Trophoblast cell (in vitro differentiated cells and primary cell): ENCODE measurements at regions not wholly inside any gene's neighbourhood (a gene's known extent, or its start where the extent isn't known, plus 50 kb on each side); places are given as distances from the start of the nearest gene placed in this dataset.

Source experiments
- DNase-seq, 2 donors: peaks; one replicate each; pipeline ENCODE4 v3.0.0-alpha.2; 2016
- H2AFZ ChIP-seq: 2 replicates; pipeline ENCODE4 v1.6.1; 2013; ENCODE audit warnings: low read length, moderate library complexity, mild to moderate bottlenecking; ENCODE audit not compliant: insufficient read depth, poor library complexity
- H2AK5ac ChIP-seq: 2 replicates; pipeline ENCODE4 v1.6.1; 2013; ENCODE audit warnings: mild to moderate bottlenecking, low read length
- H2BK120ac ChIP-seq: 2 replicates; pipeline ENCODE4 v1.6.1; 2013; ENCODE audit warnings: low read length, mild to moderate bottlenecking, moderate library complexity; ENCODE audit not compliant: insufficient read depth, poor library complexity
- H2BK12ac ChIP-seq: 2 replicates; pipeline ENCODE4 v1.6.1; 2013; ENCODE audit warnings: mild to moderate bottlenecking, low read length, moderate library complexity
- H2BK5ac ChIP-seq: 2 replicates; pipeline ENCODE4 v1.6.1; 2013; ENCODE audit warnings: low read length, low read depth, moderate library complexity, mild to moderate bottlenecking; ENCODE audit not compliant: poor library complexity
- H3K14ac ChIP-seq: 2 replicates; pipeline ENCODE4 v1.6.1; 2013; ENCODE audit warnings: mild to moderate bottlenecking, low read length
- H3K18ac ChIP-seq: 2 replicates; pipeline ENCODE4 v1.6.1; 2013; ENCODE audit warnings: mild to moderate bottlenecking, low read length
- H3K23ac ChIP-seq: 2 replicates; pipeline ENCODE4 v1.6.1; 2013; ENCODE audit warnings: low read length
- H3K27ac ChIP-seq: 2 replicates; pipeline ENCODE4 v1.5.1; 2013; ENCODE audit warnings: low read depth, mild to moderate bottlenecking, inconsistent platforms, low read length, moderate library complexity
- H3K27me3 ChIP-seq: 2 replicates; pipeline ENCODE4 v1.6.1; 2013; ENCODE audit warnings: inconsistent platforms, mild to moderate bottlenecking, low read length, moderate library complexity; ENCODE audit not compliant: insufficient read depth
- H3K36me3 ChIP-seq, 2 experiments: 1 replicate in 1 of 2; 2 replicates in 1 of 2; pipeline ENCODE4 v1.6.1; 2013; ENCODE audit warnings: low read length in 2 of 2, mild to moderate bottlenecking in 2 of 2, moderate library complexity in 1 of 2; ENCODE audit not compliant: insufficient read depth in 2 of 2, control insufficient read depth in 1 of 2
- H3K4ac ChIP-seq: 2 replicates; pipeline ENCODE4 v1.6.1; 2013; ENCODE audit warnings: low read depth, mild to moderate bottlenecking, low read length, moderate library complexity
- H3K4me1 ChIP-seq, 2 experiments: 1 replicate in 1 of 2; 2 replicates in 1 of 2; pipeline ENCODE4 v1.6.1; 2013; ENCODE audit warnings: low read length in 2 of 2, mild to moderate bottlenecking in 2 of 2, moderate library complexity in 1 of 2; ENCODE audit not compliant: insufficient read depth in 2 of 2, control insufficient read depth in 1 of 2
- H3K4me2 ChIP-seq: 2 replicates; pipeline ENCODE4 v1.6.1; 2013; ENCODE audit warnings: inconsistent platforms, mild to moderate bottlenecking, low read length, moderate library complexity
- H3K4me3 ChIP-seq: 2 replicates; pipeline ENCODE4 v1.5.1; 2013; ENCODE audit warnings: mild to moderate bottlenecking, low read depth, low read length, inconsistent platforms
- H3K79me1 ChIP-seq: one replicate; pipeline ENCODE4 v1.6.1; 2013; ENCODE audit warnings: low read length
- H3K79me2 ChIP-seq: 2 replicates; pipeline ENCODE4 v1.6.1; 2013; ENCODE audit warnings: low read length, mild to moderate bottlenecking; ENCODE audit not compliant: control insufficient read depth, insufficient read depth, poor library complexity
- H3K9ac ChIP-seq: 2 replicates; pipeline ENCODE4 v1.6.1; 2013; ENCODE audit warnings: mild to moderate bottlenecking, low read length
- H3K9me3 ChIP-seq: 2 replicates; pipeline ENCODE4 v1.6.1; 2013; ENCODE audit warnings: low read depth, mild to moderate bottlenecking, control low read depth, inconsistent platforms, low read length; ENCODE audit not compliant: insufficient read depth
- H4K12ac ChIP-seq: 2 replicates; pipeline ENCODE4 v1.6.1; 2013; ENCODE audit warnings: low read depth, mild to moderate bottlenecking, low read length, moderate library complexity
- H4K8ac ChIP-seq: 2 replicates; pipeline ENCODE4 v1.6.1; 2013; ENCODE audit warnings: low read depth, mild to moderate bottlenecking, low read length, moderate library complexity
- H4K91ac ChIP-seq: one replicate; pipeline ENCODE4 v1.6.1; 2013; ENCODE audit warnings: low read depth, mild to moderate bottlenecking, low read length, moderate library complexity
- WGBS: extraction: QIAGEN DNeasy Blood & Tissue Kit; methylation state at CpG from one replicate; pipeline ENCODE4 v1.1.7; 2013; ENCODE audit warnings: missing lambda C conversion rate; ENCODE audit not compliant: insufficient read length, insufficient coverage; ENCODE audit errors: extremely low coverage; 5-methylcytosine and 5-hydroxymethylcytosine counted together

DNA sequence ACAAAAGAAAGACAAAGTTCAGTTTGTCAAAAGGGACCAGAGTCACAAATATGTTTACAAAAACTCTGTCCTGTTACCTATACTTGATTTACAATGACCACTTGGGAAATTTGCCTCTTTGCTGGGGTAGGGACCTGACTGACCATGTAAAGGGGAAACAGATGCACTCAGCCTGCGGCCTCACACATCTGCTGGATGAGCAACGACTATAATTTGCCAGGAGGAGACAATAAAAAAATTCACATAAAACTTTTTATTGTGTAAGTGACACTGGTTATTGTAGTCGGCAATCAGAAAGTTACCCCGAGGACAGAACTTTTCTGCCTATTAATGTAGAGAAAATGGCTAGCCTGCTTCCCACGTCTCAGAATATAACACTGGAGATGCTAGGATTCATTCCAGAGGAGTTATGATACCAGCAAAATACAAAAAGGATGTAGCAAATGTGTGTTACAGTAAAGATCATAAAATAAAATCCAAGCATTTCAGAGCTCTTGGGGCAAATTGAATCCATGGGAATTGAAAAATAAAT, 415.4 kb upstream of the SPTLC3 start:
- Histone ChIP-seq H3K4me1 (peaks cover 7 to 14% of the 10 kb centered on the region in 2 experiments), H3K14ac (no peak overlapping the region), H3K4me2 (no peak overlapping the region), H2BK12ac (no peak overlapping the region), H3K27me3 (no peaks in the 10 kb centered on the region), H3K79me2 (no peaks in the 10 kb centered on the region), H3K27ac (no peak overlapping the region), H2AFZ (no peak overlapping the region), H2BK5ac (no peak overlapping the region), H3K9me3 (peaks cover 1% of the 10 kb centered on the region), H3K36me3 (no peaks in the 10 kb centered on the region), H3K23ac (no peak overlapping the region), H4K8ac (no peak overlapping the region), H3K79me1 (no peaks in the 10 kb centered on the region), H4K12ac (no peak overlapping the region), H2AK5ac (no peak overlapping the region), H2BK120ac (no peak overlapping the region), H4K91ac (no peak overlapping the region), H3K9ac (no peak overlapping the region), H3K4ac (no peak overlapping the region), H3K18ac (no peak overlapping the region), H3K4me3 (no peak overlapping the region)
- DNase-seq, result no peak
- no CpG with 5 or more reads among the region's 5 CpGs for WGBS

DNA sequence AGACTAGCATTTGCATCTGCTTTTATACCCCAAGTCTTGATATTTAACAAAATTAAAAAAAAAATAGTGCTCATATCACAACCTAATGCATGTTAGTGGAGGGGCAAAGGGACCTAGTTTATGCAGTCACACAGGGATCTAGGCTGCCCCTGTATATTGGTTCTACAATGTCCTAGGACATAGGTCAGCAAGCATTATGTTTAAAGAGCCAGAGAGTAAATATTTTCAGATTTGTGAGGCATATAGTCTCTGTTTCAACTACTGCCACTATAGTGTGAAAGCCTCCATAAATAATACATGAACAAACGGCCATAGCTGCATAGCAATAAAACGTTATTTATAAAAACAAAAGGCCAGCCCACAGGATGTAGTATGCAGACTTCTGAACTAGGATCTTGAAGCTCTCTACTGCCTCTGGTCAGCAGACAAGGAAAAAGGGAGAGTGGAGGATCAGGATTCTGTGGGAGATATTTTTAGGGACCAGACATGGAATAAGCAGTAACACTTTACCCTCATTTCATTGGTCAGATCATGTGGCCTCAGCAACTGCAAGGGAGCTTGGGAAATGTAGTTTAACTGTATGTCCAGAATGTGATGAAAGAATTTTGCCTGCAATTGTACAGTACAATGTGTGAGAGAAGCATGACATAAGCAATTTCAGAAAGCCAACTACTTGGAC, 414.2 kb upstream of the SPTLC3 start:
- H2BK5ac ChIP-seq, result no peak overlapping the region
- WGBS, result no CpG with 5 or more reads among the region's 2 CpGs
- H2AK5ac ChIP-seq, result no peak overlapping the region
- no peak for DNase-seq
- peaks cover 1% of the 10 kb centered on the region for H3K9me3 ChIP-seq
- H3K14ac ChIP-seq, result no peak overlapping the region
- H3K36me3 ChIP-seq, result no peaks in the 10 kb centered on the region
- no peak overlapping the region for H4K91ac ChIP-seq
- H3K23ac ChIP-seq, result no peak overlapping the region
- no peak overlapping the region for H3K9ac ChIP-seq
- H3K79me1 ChIP-seq, result no peaks in the 10 kb centered on the region
- no peak overlapping the region for H3K4me3 ChIP-seq
- H3K79me2 ChIP-seq, result no peaks in the 10 kb centered on the region
- no peak overlapping the region for H2BK12ac ChIP-seq
- H3K4me1 ChIP-seq, result peaks cover 7 to 14% of the 10 kb centered on the region in 2 experiments
- H3K4me2 ChIP-seq, result no peak overlapping the region
- H3K18ac ChIP-seq, result no peak overlapping the region
- H3K27ac ChIP-seq, result no peak overlapping the region
- H3K27me3 ChIP-seq, result no peaks in the 10 kb centered on the region
- no peak overlapping the region for H2BK120ac ChIP-seq
- no peak overlapping the region for H4K12ac ChIP-seq
- no peak overlapping the region for H4K8ac ChIP-seq
- H2AFZ ChIP-seq, result no peak overlapping the region
- H3K4ac ChIP-seq, result no peak overlapping the region

DNA sequence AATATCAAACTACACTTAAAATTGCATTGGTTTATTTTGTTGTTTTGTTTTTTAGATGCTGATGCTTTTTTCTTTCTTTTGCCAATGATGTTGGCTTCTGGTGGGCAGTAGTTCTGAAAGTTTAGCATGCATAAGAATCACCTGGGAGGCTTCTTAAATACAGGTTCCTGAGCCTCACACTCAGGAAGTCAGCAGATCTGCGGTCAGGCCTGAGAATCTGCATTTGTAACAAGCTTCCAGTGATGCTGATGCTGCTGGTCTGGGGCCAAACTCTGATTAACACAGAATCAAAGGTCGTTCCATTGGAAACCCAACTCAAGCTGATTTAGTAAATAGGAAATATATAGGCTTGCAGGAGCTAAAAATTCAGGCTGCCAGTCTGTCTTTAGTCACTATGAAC, 412.9 kb upstream of the SPTLC3 start:
- WGBS, result no CpG with 5 or more reads among the region's 2 CpGs

DNA sequence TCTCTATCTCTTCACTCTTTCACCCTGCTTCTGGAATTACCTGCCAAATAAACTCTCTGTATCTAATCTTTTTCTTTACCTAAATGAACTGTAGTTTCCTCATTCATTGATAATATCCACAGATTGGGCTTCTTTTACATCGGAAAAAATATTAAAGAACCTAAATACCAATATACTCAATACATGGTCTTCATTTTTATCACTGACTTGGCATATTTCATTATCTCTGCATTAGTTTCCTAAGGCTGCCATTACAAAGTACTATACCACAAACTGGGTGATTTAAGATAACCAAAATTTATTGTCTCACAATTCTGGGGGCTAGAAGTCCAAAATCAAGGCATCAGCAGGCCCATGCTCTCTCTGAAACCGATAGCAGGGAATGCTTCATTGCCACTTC, 411.9 kb upstream of the SPTLC3 start:
- WGBS, result no CpG with 5 or more reads among the region's 2 CpGs
- Histone ChIP-seq H4K8ac (no peak overlapping the region), H2BK5ac (no peak overlapping the region), H2AK5ac (no peak overlapping the region), H2AFZ (no peak overlapping the region), H3K79me2 (no peaks in the 10 kb centered on the region), H3K36me3 (no peaks in the 10 kb centered on the region), H2BK12ac (no peak overlapping the region), H3K9ac (no peak overlapping the region), H3K23ac (no peak overlapping the region), H3K9me3 (no peaks in the 10 kb centered on the region), H4K12ac (no peak overlapping the region), H3K4ac (no peak overlapping the region), H4K91ac (no peak overlapping the region), H3K4me1 (peaks cover 7 to 13% of the 10 kb centered on the region in 2 experiments), H3K4me3 (no peak overlapping the region), H3K27me3 (no peaks in the 10 kb centered on the region), H3K27ac (no peak overlapping the region), H3K14ac (no peak overlapping the region), H3K4me2 (no peak overlapping the region), H3K79me1 (no peaks in the 10 kb centered on the region), H2BK120ac (no peak overlapping the region), H3K18ac (no peak overlapping the region)
- no peak for DNase-seq

More for the DNA sequence above, 412.9 kb upstream of the SPTLC3 start:
- no peak overlapping the region for H4K91ac ChIP-seq
- H3K27ac ChIP-seq, result no peak overlapping the region
- H3K9ac ChIP-seq, result no peak overlapping the region
- DNase-seq, result no peak
- H3K14ac ChIP-seq, result no peak overlapping the region
- H3K79me1 ChIP-seq, result no peaks in the 10 kb centered on the region
- no peak overlapping the region for H4K12ac ChIP-seq
- H3K4me2 ChIP-seq, result no peak overlapping the region
- H3K9me3 ChIP-seq, result no peaks in the 10 kb centered on the region
- H3K4ac ChIP-seq, result no peak overlapping the region
- H2AK5ac ChIP-seq, result no peak overlapping the region
- no peaks in the 10 kb centered on the region for H3K27me3 ChIP-seq
- no peak overlapping the region for H2BK120ac ChIP-seq
- H3K23ac ChIP-seq, result no peak overlapping the region
- no peak overlapping the region for H2AFZ ChIP-seq
- no peak overlapping the region for H4K8ac ChIP-seq
- no peak overlapping the region for H3K18ac ChIP-seq
- no peaks in the 10 kb centered on the region for H3K79me2 ChIP-seq
- peaks cover 7 to 14% of the 10 kb centered on the region in 2 experiments for H3K4me1 ChIP-seq
- no peaks in the 10 kb centered on the region for H3K36me3 ChIP-seq
- H3K4me3 ChIP-seq, result no peak overlapping the region
- no peak overlapping the region for H2BK12ac ChIP-seq
- H2BK5ac ChIP-seq, result no peak overlapping the region
